ENCODE measurements at regions not wholly inside any gene's neighbourhood (a gene's known extent, or its start where the extent isn't known, plus 50 kb on each side); places are given as distances from the start of the nearest gene placed in this dataset.

DNA sequence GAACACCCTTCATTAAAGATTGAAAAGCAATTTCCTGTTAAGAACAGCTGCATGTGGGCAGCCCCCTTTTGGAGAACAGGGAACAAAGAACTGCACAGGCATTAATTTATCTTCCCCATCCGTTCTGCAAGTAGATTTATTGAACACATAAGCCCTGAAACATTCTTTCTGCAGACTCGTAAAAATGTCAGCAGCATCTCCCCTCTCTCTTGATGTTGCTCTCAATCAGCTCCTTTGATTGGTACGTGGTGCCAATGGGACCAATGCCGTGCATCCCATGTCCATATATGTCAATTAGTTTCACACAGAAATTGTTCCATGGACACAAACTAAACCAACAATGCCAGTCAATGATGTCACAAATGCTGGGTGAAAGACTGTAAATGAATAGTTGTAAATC is 228.5 kb upstream of the RASGEF1B start:
- Histone ChIP-seq H3K9ac (ENCODE audit: extremely low read depth, low read length, poor library complexity, severe bottlenecking) (no peak overlapping the region), H3K4me1 (ENCODE audit: control insufficient read depth, insufficient read depth, low read length) (no peaks in the 10 kb centered on the region), H3K27ac (ENCODE audit: low read depth, low read length) (no peak overlapping the region), H3K36me3 (ENCODE audit: control insufficient read depth, insufficient read depth, low read length) (no peaks in the 10 kb centered on the region), H3K4me3 (ENCODE audit: low read length) (no peak overlapping the region), H3K27me3 (ENCODE audit: control insufficient read depth, insufficient read depth, low read length, poor library complexity, severe bottlenecking) (no peaks in the 10 kb centered on the region), H3K9me3 (ENCODE audit: control insufficient read depth, low read length) (no peaks in the 10 kb centered on the region)
- Mint-ChIP-seq H3K9me3 (no peaks in the 10 kb centered on the region), H3K27me3 (ENCODE audit: insufficient read depth) (no peaks in the 10 kb centered on the region), H3K4me3 (no peak overlapping the region), H3K36me3 (ENCODE audit: low read depth) (no peaks in the 10 kb centered on the region), H3K4me1 (no peaks in the 10 kb centered on the region), H3K27ac (no peak overlapping the region)
- no peak for DNase-seq
- 81 to 93% methylated on average over 4 of the region's 4 CpGs for WGBS, 2 experiments (ENCODE audit: insufficient coverage in 1 of 2, insufficient read length in 1 of 2)
- TF ChIP-seq, protein P1, sequence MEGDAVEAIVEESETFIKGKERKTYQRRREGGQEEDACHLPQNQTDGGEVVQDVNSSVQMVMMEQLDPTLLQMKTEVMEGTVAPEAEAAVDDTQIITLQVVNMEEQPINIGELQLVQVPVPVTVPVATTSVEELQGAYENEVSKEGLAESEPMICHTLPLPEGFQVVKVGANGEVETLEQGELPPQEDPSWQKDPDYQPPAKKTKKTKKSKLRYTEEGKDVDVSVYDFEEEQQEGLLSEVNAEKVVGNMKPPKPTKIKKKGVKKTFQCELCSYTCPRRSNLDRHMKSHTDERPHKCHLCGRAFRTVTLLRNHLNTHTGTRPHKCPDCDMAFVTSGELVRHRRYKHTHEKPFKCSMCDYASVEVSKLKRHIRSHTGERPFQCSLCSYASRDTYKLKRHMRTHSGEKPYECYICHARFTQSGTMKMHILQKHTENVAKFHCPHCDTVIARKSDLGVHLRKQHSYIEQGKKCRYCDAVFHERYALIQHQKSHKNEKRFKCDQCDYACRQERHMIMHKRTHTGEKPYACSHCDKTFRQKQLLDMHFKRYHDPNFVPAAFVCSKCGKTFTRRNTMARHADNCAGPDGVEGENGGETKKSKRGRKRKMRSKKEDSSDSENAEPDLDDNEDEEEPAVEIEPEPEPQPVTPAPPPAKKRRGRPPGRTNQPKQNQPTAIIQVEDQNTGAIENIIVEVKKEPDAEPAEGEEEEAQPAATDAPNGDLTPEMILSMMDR (conservative IDR thresholded peaks at IDR 0.05), result no peak

DNA sequence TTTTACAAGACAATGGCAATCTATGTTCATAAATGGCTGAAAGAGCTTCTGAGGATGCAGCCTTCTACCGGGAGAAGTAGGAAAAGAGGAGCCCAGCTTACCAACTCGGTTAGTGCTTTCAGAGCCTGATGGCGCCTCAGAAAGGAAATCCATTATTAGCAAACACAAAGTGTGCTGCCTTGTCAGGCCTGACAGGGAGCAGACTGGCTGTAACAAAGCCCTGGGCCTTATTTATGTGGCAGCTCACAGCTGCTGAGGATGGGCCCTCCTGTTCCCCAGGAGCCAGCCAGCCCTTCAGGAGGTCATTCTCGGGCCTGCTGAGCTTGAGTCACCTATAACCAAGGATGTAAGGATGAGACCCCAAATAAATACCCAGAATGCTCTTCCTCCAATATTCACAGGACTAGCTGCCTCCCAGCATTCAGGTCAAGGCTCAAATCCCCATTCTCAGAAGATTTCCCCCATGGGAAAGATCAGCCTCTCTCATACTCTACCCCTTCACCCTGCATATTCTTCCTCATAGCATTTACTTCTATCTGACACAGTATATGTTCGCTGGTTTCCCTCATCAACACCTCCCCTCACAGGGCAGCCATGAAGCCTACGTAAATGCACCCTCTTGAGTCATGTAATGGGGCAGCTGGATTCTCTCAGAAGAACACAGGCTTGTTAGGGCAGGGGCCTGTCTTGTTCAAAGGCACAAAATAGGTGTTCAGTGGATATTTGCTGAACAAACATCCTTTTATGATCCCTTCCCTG is 227.0 kb upstream of the RASGEF1B start:
- 70 to 87% methylated on average over 2 to 6 of the region's 6 CpGs for WGBS, 2 experiments (ENCODE audit: insufficient coverage in 1 of 2, insufficient read length in 1 of 2)

DNA sequence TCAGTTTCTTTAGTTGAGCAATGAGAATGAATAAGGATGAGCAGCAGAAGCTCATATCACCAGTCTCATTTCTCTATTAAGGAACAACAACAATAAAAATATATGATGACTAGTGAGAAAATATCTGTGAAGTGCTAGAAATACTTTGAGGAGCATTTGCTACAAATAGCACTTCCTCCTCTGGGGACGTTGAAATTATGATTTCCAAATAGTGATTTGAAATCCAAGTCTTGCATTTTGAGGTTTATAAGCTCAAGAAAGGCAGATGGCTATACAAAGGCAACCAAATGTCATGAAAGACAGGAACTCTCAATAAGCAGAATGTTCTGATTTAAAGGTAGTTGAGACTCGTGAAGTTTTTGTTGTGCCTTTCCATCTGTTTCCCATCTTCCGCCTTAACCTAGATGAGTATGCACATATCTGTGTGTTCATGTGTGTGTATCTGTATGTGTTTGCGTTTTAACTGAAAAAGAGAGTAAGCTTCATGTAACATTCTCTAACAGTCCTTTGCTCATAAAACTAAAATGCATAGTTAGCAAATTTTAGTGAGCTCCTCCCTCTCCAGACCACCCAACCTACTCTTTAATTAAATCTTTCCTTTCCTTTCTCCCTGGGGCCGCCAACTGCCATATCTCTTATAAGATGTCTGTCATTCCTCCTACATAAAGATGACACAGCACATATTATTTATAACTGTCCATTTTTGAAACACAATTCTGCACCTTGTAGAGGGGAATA is 222.6 kb upstream of the RASGEF1B start:
- Mint-ChIP-seq H3K27ac (no peak overlapping the region), H3K36me3 (ENCODE audit: low read depth) (no peaks in the 10 kb centered on the region), H3K9me3 (no peaks in the 10 kb centered on the region), H3K4me1 (peaks cover 5% of the 10 kb centered on the region), H3K27me3 (ENCODE audit: insufficient read depth) (no peaks in the 10 kb centered on the region), H3K4me3 (no peak overlapping the region)
- TF ChIP-seq, protein P1 (conservative IDR thresholded peaks at IDR 0.05), result no peak
- Histone ChIP-seq H3K9ac (ENCODE audit: extremely low read depth, low read length, poor library complexity, severe bottlenecking) (no peak overlapping the region), H3K9me3 (ENCODE audit: control insufficient read depth, low read length) (no peaks in the 10 kb centered on the region), H3K36me3 (ENCODE audit: control insufficient read depth, insufficient read depth, low read length) (no peaks in the 10 kb centered on the region), H3K27me3 (ENCODE audit: control insufficient read depth, insufficient read depth, low read length, poor library complexity, severe bottlenecking) (no peaks in the 10 kb centered on the region), H3K27ac (ENCODE audit: low read depth, low read length) (no peak overlapping the region), H3K4me3 (ENCODE audit: low read length) (no peak overlapping the region), H3K4me1 (ENCODE audit: control insufficient read depth, insufficient read depth, low read length) (peaks cover 9% of the 10 kb centered on the region)
- 92 to 100% methylated on average over 3 to 5 of the region's 5 CpGs for WGBS, 2 experiments (ENCODE audit: insufficient coverage in 1 of 2, insufficient read length in 1 of 2)
- no peak for DNase-seq

More for the DNA sequence above, 227.0 kb upstream of the RASGEF1B start:
- DNase-seq, result no peak
- Histone ChIP-seq H3K27ac (ENCODE audit: low read depth, low read length) (peak overlapping the region; percentile 81), H3K9ac (ENCODE audit: extremely low read depth, low read length, poor library complexity, severe bottlenecking) (no peak overlapping the region), H3K4me1 (ENCODE audit: control insufficient read depth, insufficient read depth, low read length) (no peaks in the 10 kb centered on the region), H3K9me3 (ENCODE audit: control insufficient read depth, low read length) (no peaks in the 10 kb centered on the region), H3K4me3 (ENCODE audit: low read length) (no peak overlapping the region), H3K36me3 (ENCODE audit: control insufficient read depth, insufficient read depth, low read length) (no peaks in the 10 kb centered on the region), H3K27me3 (ENCODE audit: control insufficient read depth, insufficient read depth, low read length, poor library complexity, severe bottlenecking) (no peaks in the 10 kb centered on the region)
- Mint-ChIP-seq H3K9me3 (no peaks in the 10 kb centered on the region), H3K27me3 (ENCODE audit: insufficient read depth) (no peaks in the 10 kb centered on the region), H3K27ac (no peak overlapping the region), H3K36me3 (ENCODE audit: low read depth) (no peaks in the 10 kb centered on the region), H3K4me1 (no peaks in the 10 kb centered on the region), H3K4me3 (no peak overlapping the region)
- TF ChIP-seq, protein P1 (conservative IDR thresholded peaks at IDR 0.05), result no peak
